Peyer's patch (tissue), 4 donors: ENCODE measurements at regions not wholly inside any gene's neighbourhood (a gene's known extent, or its start where the extent isn't known, plus 50 kb on each side); places are given as distances from the start of the nearest gene placed in this dataset.

Experiments
- CTCF ChIP-seq, 6 experiments: fragments of 450-650 bp in 4 of 6; fragments of 200-600 bp in 2 of 6; sonication (generic) in 1 of 6; IDR thresholded peaks; one replicate each; pipeline ENCODE4 v1.5.1; 2017 to 2019; ENCODE audit warnings: antibody characterized with exemption in 6 of 6, mild to moderate bottlenecking in 3 of 6, moderate library complexity in 1 of 6
- POLR2A ChIP-seq, 2 donors: fragments of 450-650 bp; IDR thresholded peaks; one replicate each; pipeline ENCODE4 v1.5.1; 2017; ENCODE audit warnings: antibody characterized with exemption in 2 of 2, mild to moderate bottlenecking in 2 of 2, moderate library complexity in 2 of 2

- TF ChIP-seq CTCF (IDR thresholded peaks at IDR 0.05) (no peak), POLR2A (IDR thresholded peaks at IDR 0.05) (no peak)
These were observed 63.2 kb upstream of the RFX8 start for GRCh38 chr2:101538076-101538475.
